ENCODE measurements at regions not wholly inside any gene's neighbourhood (a gene's known extent, or its start where the extent isn't known, plus 50 kb on each side); places are given as distances from the start of the nearest gene placed in this dataset.

DNA sequence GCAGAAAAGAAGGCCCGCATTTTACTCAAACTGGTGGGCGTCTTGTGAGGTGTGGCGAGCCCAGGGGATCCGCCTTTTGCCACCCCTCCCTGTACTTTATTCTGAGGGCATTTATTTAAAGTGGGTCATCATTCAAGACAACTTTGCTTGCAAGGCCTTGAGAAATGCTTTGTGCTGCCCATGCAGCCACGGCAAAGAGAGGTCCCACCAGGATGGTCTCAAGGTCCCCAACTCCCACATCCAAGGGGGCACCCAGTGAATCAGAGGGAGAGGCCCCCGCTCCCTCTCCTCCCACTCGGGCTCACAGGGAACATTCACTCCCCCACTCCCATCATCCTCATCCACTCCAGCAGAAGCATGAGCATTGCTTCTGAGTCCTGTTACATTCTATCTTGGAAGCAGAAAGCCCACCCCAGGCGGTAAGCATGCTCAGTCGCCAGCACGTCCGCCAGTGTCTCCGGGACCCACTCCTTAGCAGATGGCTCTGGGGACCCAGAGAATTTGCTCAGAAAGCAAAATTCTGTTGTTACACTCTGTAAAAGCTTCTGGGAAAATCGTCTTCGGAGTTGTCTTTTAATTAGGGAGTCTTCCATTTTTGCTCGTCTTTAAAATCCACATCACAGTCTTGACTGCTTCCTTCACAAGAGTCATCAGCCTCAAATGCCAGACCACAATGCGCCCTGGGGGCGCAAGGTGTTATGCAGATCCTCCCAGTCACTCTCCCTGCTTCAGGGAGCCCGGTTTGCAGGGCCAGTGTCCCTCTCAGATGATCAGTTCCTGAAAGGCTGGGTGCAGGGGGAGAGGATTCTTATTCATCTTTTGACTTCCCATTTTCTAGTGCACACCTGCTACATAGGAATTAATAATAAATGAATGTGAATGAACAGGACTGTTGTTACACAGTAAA, 99.4 kb upstream of the NCK2 start:
- H3K9me3 ChIP-seq (ENCODE audit: low read length), result no peaks in the 10 kb centered on the region
- no peak overlapping the region for H3K27ac ChIP-seq (ENCODE audit: low read length)
- no peaks in the 10 kb centered on the region for H4K20me1 ChIP-seq (ENCODE audit: insufficient read depth)
- no peaks in the 10 kb centered on the region for H3K79me2 ChIP-seq (replicated peaks; ENCODE audit: insufficient read depth, low read length)
- H3K9me2 ChIP-seq (ENCODE audit: insufficient read depth, low read length), result no peaks in the 10 kb centered on the region
- H3K9ac ChIP-seq (ENCODE audit: low read length), result no peak overlapping the region
- TF ChIP-seq EP300 (conservative IDR thresholded peaks at IDR 0.05; ENCODE audit: poor library complexity, severe bottlenecking), result no peak
- no peaks in the 10 kb centered on the region for H3F3A ChIP-seq (ENCODE audit: insufficient read depth, low read length, poor library complexity, severe bottlenecking)
- H3K36me3 ChIP-seq (ENCODE audit: insufficient read depth, low read length), result no peaks in the 10 kb centered on the region
- H3K4me3 ChIP-seq (ENCODE audit: low read length), result no peak overlapping the region
- no peak overlapping the region for H2AFZ ChIP-seq (ENCODE audit: low read depth, low read length)
- no peak overlapping the region for H3K4me2 ChIP-seq (ENCODE audit: low read length)
- no peaks in the 10 kb centered on the region for H3K27me3 ChIP-seq (ENCODE audit: insufficient read depth, low read depth, low read length)

DNA sequence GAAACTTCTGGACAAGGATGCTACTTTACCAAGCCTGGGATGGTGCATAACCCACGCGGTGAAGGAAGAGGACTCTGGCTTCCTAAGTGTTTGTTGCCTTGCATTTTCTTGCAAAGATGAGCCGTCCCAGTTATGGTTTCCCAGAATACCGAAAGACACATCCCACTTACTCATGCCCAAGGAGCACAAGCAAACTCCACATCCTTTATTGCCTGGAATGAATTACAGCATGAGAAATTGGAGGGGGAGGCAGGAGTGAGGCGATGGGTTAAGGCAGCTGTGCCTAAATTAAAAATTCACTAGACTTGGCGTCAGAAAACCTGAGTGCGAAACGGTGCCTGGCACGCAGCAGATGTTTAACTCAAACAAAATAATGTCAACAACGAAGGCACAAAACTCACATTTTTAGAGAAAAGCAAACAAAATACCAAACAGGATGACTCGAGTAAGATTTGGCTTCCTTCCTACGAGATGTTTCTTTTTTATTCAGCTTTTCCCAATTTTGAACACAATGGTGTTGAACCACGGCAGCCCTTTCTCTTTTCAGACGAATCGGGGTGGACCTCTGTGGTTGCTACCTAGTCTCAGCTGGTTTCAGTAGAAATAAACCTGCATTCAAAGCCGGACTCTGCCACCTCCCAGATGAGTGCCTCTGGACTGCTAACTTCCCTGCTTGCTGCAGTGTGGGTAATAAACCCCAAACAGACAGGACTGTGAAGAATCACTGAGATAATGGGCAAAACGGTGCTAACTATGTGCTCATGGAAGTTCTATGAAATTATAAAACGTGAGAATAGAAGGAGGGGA, 100.3 kb upstream of the NCK2 start:
- Histone ChIP-seq H3K27ac (ENCODE audit: low read length) (no peak overlapping the region), H3K36me3 (ENCODE audit: insufficient read depth, low read length) (no peaks in the 10 kb centered on the region), H4K20me1 (ENCODE audit: insufficient read depth) (no peaks in the 10 kb centered on the region), H3K27me3 (ENCODE audit: insufficient read depth, low read depth, low read length) (no peaks in the 10 kb centered on the region), H3K4me2 (ENCODE audit: low read length) (no peak overlapping the region), H3F3A (ENCODE audit: insufficient read depth, low read length, poor library complexity, severe bottlenecking) (no peaks in the 10 kb centered on the region), H3K9ac (ENCODE audit: low read length) (no peak overlapping the region), H2AFZ (ENCODE audit: low read depth, low read length) (no peak overlapping the region), H3K79me2 (replicated peaks; ENCODE audit: insufficient read depth, low read length) (no peaks in the 10 kb centered on the region), H3K4me3 (ENCODE audit: low read length) (no peak overlapping the region), H3K9me2 (ENCODE audit: insufficient read depth, low read length) (no peaks in the 10 kb centered on the region), H3K9me3 (ENCODE audit: low read length) (no peaks in the 10 kb centered on the region)
- TF ChIP-seq POLR2AphosphoS5 (IDR thresholded peaks at IDR 0.05) (no peak), EZH2 (IDR thresholded peaks at IDR 0.05; ENCODE audit: borderline replicate concordance, insufficient read depth, low read length, poor library complexity, severe bottlenecking) (no peak), EP300 (conservative IDR thresholded peaks at IDR 0.05; ENCODE audit: poor library complexity, severe bottlenecking) (no peak), SMC3 (conservative IDR thresholded peaks at IDR 0.05; ENCODE audit: poor library complexity) (no peak), MXI1 (conservative IDR thresholded peaks at IDR 0.05; ENCODE audit: poor library complexity, severe bottlenecking) (no peak), CTCF (IDR thresholded peaks at IDR 0.05; ENCODE audit: poor library complexity, severe bottlenecking) (no peak), TAF1 (IDR thresholded peaks at IDR 0.05; ENCODE audit: low read depth) (no peak), RAD21 (conservative IDR thresholded peaks at IDR 0.05) (no peak)
- TF ChIP-seq, protein P1, sequence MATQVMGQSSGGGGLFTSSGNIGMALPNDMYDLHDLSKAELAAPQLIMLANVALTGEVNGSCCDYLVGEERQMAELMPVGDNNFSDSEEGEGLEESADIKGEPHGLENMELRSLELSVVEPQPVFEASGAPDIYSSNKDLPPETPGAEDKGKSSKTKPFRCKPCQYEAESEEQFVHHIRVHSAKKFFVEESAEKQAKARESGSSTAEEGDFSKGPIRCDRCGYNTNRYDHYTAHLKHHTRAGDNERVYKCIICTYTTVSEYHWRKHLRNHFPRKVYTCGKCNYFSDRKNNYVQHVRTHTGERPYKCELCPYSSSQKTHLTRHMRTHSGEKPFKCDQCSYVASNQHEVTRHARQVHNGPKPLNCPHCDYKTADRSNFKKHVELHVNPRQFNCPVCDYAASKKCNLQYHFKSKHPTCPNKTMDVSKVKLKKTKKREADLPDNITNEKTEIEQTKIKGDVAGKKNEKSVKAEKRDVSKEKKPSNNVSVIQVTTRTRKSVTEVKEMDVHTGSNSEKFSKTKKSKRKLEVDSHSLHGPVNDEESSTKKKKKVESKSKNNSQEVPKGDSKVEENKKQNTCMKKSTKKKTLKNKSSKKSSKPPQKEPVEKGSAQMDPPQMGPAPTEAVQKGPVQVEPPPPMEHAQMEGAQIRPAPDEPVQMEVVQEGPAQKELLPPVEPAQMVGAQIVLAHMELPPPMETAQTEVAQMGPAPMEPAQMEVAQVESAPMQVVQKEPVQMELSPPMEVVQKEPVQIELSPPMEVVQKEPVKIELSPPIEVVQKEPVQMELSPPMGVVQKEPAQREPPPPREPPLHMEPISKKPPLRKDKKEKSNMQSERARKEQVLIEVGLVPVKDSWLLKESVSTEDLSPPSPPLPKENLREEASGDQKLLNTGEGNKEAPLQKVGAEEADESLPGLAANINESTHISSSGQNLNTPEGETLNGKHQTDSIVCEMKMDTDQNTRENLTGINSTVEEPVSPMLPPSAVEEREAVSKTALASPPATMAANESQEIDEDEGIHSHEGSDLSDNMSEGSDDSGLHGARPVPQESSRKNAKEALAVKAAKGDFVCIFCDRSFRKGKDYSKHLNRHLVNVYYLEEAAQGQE (IDR thresholded peaks at IDR 0.05; ENCODE audit: borderline replicate concordance), result no peak
